HEK293 (cell line): ENCODE measurements at regions not wholly inside any gene's neighbourhood (a gene's known extent, or its start where the extent isn't known, plus 50 kb on each side); places are given as distances from the start of the nearest gene placed in this dataset.

Experiments used
- CTCF ChIA-PET: fragments of 350-600 bp; formaldehyde crosslinking; extraction: SDS; loops from one replicate; lab custom pipeline; 2021; ENCODE audit warnings: antibody characterized with exemption; lab: Yijun Ruan, JAX
- POLR2A ChIA-PET: fragments of 300-600 bp; formaldehyde crosslinking; extraction: SDS; loops from one replicate; lab custom pipeline; 2020; ENCODE audit warnings: antibody characterized with exemption, inconsistent platforms; lab: Yijun Ruan, JAX
- H3K27ac ChIP-seq: fragments of 200-500 bp; sonication (Bioruptor generic); 2 replicates; pipeline ENCODE4 v1.5.1; 2014; ENCODE audit warnings: low read depth, low read length, control low read depth, inconsistent platforms; ENCODE audit errors: extremely low read depth
- H3K36me3 ChIP-seq, 2 experiments: fragments of 200-500 bp in 1 of 2; sonication (Bioruptor generic) in 1 of 2; 1 replicate in 1 of 2; 2 replicates in 1 of 2; pipeline ENCODE4 v1.5.1; 2014 to 2017; ENCODE audit warnings: inconsistent platforms in 2 of 2, low read length in 2 of 2; ENCODE audit not compliant: control insufficient read depth in 2 of 2, insufficient read depth in 1 of 2
- H3K4me1 ChIP-seq: fragments of 200-500 bp; sonication (Bioruptor generic); 2 replicates; pipeline ENCODE4 v1.5.1; 2014; ENCODE audit warnings: mild to moderate bottlenecking, low read length, inconsistent platforms; ENCODE audit not compliant: control insufficient read depth, insufficient read depth
- H3K4me3 ChIP-seq: 2 replicates; pipeline ENCODE4 v1.5.1; 2011; ENCODE audit warnings: low read depth, mild to moderate bottlenecking, control low read depth, low read length, moderate library complexity
- H3K9me3 ChIP-seq: fragments of 200-500 bp; sonication (Bioruptor generic); 2 replicates; pipeline ENCODE4 v1.5.1; 2014; ENCODE audit warnings: low read depth, low read length, inconsistent platforms; ENCODE audit not compliant: control insufficient read depth, insufficient read depth
- GLIS2 ChIP-seq: fragments of 450-650 bp; formaldehyde crosslinking; IDR thresholded peaks from 2 replicates; pipeline ENCODE4 v1.5.1; 2016; ENCODE audit warnings: missing biosample characterization, missing genetic modification characterization
- HOXA7 ChIP-seq: sonication (generic); formaldehyde crosslinking; IDR thresholded peaks from 2 replicates; pipeline ENCODE4 v1.8.1; 2022; ENCODE audit warnings: missing genetic modification reagents, borderline replicate concordance
- HOXC10 ChIP-seq: sonication (generic); formaldehyde crosslinking; IDR thresholded peaks from 2 replicates; pipeline ENCODE4 v1.8.1; 2023; ENCODE audit warnings: mild to moderate bottlenecking, missing genetic modification reagents
- MYNN ChIP-seq: fragments of 450-650 bp; formaldehyde crosslinking; IDR thresholded peaks from 2 replicates; pipeline ENCODE4 v1.5.1; 2016; ENCODE audit warnings: missing biosample characterization, missing genetic modification characterization, borderline replicate concordance
- TRIM28 ChIP-seq: IDR thresholded peaks from 2 replicates; pipeline ENCODE4 v1.6.1; 2011; ENCODE audit warnings: low read length, control low read depth, borderline replicate concordance
- ZBTB1 ChIP-seq: fragments of 450-650 bp; formaldehyde crosslinking; IDR thresholded peaks from 2 replicates; pipeline ENCODE4 v1.5.1; 2016; ENCODE audit warnings: missing biosample characterization, missing genetic modification characterization
- ZBTB10 ChIP-seq: fragments of 450-650 bp; formaldehyde crosslinking; IDR thresholded peaks from 2 replicates; pipeline ENCODE4 v1.5.1; 2016; ENCODE audit warnings: missing biosample characterization, missing genetic modification characterization
- ZBTB44 ChIP-seq: fragments of 450-650 bp; IDR thresholded peaks from 2 replicates; pipeline ENCODE4 v1.5.1; 2018; ENCODE audit warnings: missing biosample characterization, mild to moderate bottlenecking, missing genetic modification characterization
- ZNF10 ChIP-seq: fragments of 450-650 bp; formaldehyde crosslinking; IDR thresholded peaks from 2 replicates; pipeline ENCODE4 v1.5.1; 2017; ENCODE audit warnings: missing biosample characterization, missing genetic modification characterization
- ZNF133 ChIP-seq: fragments of 450-650 bp; formaldehyde crosslinking; IDR thresholded peaks from 2 replicates; pipeline ENCODE4 v1.5.1; 2016; ENCODE audit warnings: missing biosample characterization, missing genetic modification characterization
- ZNF155 ChIP-seq: fragments of 450-650 bp; formaldehyde crosslinking; IDR thresholded peaks from 2 replicates; pipeline ENCODE4 v1.5.1; 2016; ENCODE audit warnings: missing biosample characterization, missing genetic modification characterization
- ZNF548 ChIP-seq: fragments of 450-650 bp; formaldehyde crosslinking; IDR thresholded peaks from 2 replicates; pipeline ENCODE4 v1.5.1; 2016; ENCODE audit warnings: missing biosample characterization, missing genetic modification characterization
- ZNF600 ChIP-seq: fragments of 450-650 bp; formaldehyde crosslinking; IDR thresholded peaks from 2 replicates; pipeline ENCODE4 v1.5.1; 2016; ENCODE audit warnings: missing biosample characterization, missing genetic modification characterization
- ZNF623 ChIP-seq: fragments of 450-650 bp; formaldehyde crosslinking; IDR thresholded peaks from 2 replicates; pipeline ENCODE4 v1.5.1; 2016; ENCODE audit warnings: missing biosample characterization, missing genetic modification characterization
- ZNF792 ChIP-seq: fragments of 450-650 bp; formaldehyde crosslinking; IDR thresholded peaks from 2 replicates; pipeline ENCODE4 v1.5.1; 2016; ENCODE audit warnings: missing biosample characterization, missing genetic modification characterization
- TF ChIP-seq, protein P1 (sequence below): fragments of 450-650 bp; formaldehyde crosslinking; IDR thresholded peaks from 2 replicates; pipeline ENCODE4 v1.5.1; 2016; ENCODE audit warnings: missing biosample characterization, missing genetic modification characterization
- TF ChIP-seq, protein P2 (sequence below): sonication (generic); formaldehyde crosslinking; IDR thresholded peaks from 2 replicates; pipeline ENCODE4 v1.8.1; 2022; ENCODE audit warnings: mild to moderate bottlenecking, moderate library complexity, missing genetic modification reagents
- TF ChIP-seq, protein P3 (sequence below): fragments of 450-650 bp; formaldehyde crosslinking; IDR thresholded peaks from 2 replicates; pipeline ENCODE4 v1.5.1; 2017; ENCODE audit warnings: missing biosample characterization, missing genetic modification characterization
- TF ChIP-seq, protein P4 (sequence below): fragments of 450-650 bp; formaldehyde crosslinking; IDR thresholded peaks from 2 replicates; pipeline ENCODE4 v1.5.1; 2016; ENCODE audit warnings: missing biosample characterization, missing genetic modification characterization, borderline replicate concordance

GRCh38 chr6:164379795-164380194 is 929.6 kb downstream of the C6orf118 start:
- H3K4me3 ChIP-seq, result no peak overlapping the region

GRCh38 chr6:164378330-164378729 is 931.1 kb downstream of the C6orf118 start:
- POLR2A ChIA-PET, result no interaction called here
- H3K9me3 ChIP-seq, result no peaks in the 10 kb centered on the region
- H3K4me1 ChIP-seq, result no peaks in the 10 kb centered on the region
- H3K4me3 ChIP-seq, result no peak overlapping the region
- no peak overlapping the region for H3K27ac ChIP-seq
- CTCF ChIA-PET, result interaction anchor here (0.8 kb wide), 1 partner anchor 582 kb away, joined by 4 read pairs; no protein-coding TSS in a partner anchor
- TF ChIP-seq ZNF10 (tag by site-specific recombination) (no peak), ZNF155 (tag by site-specific recombination) (no peak), ZNF548 (tag by site-specific recombination) (no peak), TRIM28 (no peak), ZNF600 (tag by site-specific recombination) (no peak), MYNN (tag by site-specific recombination) (no peak)
- TF ChIP-seq, protein P1, sequence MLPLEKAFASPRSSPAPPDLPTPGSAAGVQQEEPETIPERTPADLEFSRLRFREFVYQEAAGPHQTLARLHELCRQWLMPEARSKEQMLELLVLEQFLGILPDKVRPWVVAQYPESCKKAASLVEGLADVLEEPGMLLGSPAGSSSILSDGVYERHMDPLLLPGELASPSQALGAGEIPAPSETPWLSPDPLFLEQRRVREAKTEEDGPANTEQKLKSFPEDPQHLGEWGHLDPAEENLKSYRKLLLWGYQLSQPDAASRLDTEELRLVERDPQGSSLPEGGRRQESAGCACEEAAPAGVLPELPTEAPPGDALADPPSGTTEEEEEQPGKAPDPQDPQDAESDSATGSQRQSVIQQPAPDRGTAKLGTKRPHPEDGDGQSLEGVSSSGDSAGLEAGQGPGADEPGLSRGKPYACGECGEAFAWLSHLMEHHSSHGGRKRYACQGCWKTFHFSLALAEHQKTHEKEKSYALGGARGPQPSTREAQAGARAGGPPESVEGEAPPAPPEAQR, result no peak
- TF ChIP-seq, protein P2, sequence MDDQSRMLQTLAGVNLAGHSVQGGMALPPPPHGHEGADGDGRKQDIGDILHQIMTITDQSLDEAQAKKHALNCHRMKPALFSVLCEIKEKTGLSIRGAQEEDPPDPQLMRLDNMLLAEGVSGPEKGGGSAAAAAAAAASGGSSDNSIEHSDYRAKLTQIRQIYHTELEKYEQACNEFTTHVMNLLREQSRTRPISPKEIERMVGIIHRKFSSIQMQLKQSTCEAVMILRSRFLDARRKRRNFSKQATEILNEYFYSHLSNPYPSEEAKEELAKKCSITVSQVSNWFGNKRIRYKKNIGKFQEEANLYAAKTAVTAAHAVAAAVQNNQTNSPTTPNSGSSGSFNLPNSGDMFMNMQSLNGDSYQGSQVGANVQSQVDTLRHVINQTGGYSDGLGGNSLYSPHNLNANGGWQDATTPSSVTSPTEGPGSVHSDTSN, result no peak
- no peaks in the 10 kb centered on the region for H3K36me3 ChIP-seq

More at GRCh38 chr6:164379795-164380194, 929.6 kb downstream of the C6orf118 start:
- Histone ChIP-seq H3K27ac (no peak overlapping the region), H3K4me1 (no peaks in the 10 kb centered on the region), H3K9me3 (no peaks in the 10 kb centered on the region), H3K36me3 (no peaks in the 10 kb centered on the region)
- ChIA-PET CTCF (no interaction called here), POLR2A (no interaction called here)
- TF ChIP-seq ZBTB1 (tag by site-specific recombination), result no peak
- TF ChIP-seq HOXC10 (CRISPR knock-in tag), result no peak
- TF ChIP-seq ZBTB44 (tag by site-specific recombination), result no peak
- TF ChIP-seq, protein P3, sequence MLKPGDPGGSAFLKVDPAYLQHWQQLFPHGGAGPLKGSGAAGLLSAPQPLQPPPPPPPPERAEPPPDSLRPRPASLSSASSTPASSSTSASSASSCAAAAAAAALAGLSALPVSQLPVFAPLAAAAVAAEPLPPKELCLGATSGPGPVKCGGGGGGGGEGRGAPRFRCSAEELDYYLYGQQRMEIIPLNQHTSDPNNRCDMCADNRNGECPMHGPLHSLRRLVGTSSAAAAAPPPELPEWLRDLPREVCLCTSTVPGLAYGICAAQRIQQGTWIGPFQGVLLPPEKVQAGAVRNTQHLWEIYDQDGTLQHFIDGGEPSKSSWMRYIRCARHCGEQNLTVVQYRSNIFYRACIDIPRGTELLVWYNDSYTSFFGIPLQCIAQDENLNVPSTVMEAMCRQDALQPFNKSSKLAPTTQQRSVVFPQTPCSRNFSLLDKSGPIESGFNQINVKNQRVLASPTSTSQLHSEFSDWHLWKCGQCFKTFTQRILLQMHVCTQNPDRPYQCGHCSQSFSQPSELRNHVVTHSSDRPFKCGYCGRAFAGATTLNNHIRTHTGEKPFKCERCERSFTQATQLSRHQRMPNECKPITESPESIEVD (tag by site-specific recombination), result no peak
- no peak for TF ChIP-seq ZNF623

DNA sequence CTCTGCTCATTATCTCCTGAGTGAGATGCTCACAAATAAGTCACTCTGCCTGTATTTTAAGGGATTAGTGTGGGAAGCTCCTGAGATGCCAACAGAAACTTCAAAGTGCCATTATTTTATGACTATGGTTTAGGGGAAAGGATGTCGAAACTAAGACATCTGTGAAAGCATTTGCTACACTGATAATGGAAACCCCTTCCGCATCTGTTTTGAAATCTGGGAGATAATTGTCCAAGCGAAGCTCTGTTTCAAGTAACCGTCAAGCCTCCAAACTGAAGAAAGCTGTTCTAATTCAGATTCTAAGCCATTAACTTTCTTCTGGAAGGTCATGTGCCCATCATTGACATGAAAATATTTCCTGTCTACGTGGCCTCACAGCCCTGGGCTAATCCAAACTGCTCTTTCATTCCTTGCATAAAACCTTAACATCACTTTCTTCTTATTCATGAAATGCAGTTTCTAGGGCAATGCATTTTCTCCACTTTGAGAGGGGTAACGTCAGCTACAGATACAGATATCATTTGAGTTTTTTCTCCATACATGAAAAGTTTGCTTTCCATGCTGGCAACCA is 932.0 kb downstream of the C6orf118 start:
- H3K9me3 ChIP-seq, result no peaks in the 10 kb centered on the region
- CTCF ChIA-PET, result interaction anchor here (0.8 kb wide), 1 partner anchor 583 kb away, joined by 4 read pairs; no protein-coding TSS in a partner anchor
- H3K27ac ChIP-seq, result no peak overlapping the region
- no peak overlapping the region for H3K4me3 ChIP-seq
- no peaks in the 10 kb centered on the region for H3K36me3 ChIP-seq
- POLR2A ChIA-PET, result no interaction called here
- H3K4me1 ChIP-seq, result no peaks in the 10 kb centered on the region
- TF ChIP-seq GLIS2 (tag by site-specific recombination) (no peak), ZNF133 (no peak), ZNF10 (tag by site-specific recombination) (no peak), ZNF600 (tag by site-specific recombination) (no peak), ZBTB1 (tag by site-specific recombination) (no peak), ZBTB10 (no peak), ZNF792 (tag by site-specific recombination) (no peak), TRIM28 (no peak), HOXA7 (no peak)
- TF ChIP-seq, protein P4, sequence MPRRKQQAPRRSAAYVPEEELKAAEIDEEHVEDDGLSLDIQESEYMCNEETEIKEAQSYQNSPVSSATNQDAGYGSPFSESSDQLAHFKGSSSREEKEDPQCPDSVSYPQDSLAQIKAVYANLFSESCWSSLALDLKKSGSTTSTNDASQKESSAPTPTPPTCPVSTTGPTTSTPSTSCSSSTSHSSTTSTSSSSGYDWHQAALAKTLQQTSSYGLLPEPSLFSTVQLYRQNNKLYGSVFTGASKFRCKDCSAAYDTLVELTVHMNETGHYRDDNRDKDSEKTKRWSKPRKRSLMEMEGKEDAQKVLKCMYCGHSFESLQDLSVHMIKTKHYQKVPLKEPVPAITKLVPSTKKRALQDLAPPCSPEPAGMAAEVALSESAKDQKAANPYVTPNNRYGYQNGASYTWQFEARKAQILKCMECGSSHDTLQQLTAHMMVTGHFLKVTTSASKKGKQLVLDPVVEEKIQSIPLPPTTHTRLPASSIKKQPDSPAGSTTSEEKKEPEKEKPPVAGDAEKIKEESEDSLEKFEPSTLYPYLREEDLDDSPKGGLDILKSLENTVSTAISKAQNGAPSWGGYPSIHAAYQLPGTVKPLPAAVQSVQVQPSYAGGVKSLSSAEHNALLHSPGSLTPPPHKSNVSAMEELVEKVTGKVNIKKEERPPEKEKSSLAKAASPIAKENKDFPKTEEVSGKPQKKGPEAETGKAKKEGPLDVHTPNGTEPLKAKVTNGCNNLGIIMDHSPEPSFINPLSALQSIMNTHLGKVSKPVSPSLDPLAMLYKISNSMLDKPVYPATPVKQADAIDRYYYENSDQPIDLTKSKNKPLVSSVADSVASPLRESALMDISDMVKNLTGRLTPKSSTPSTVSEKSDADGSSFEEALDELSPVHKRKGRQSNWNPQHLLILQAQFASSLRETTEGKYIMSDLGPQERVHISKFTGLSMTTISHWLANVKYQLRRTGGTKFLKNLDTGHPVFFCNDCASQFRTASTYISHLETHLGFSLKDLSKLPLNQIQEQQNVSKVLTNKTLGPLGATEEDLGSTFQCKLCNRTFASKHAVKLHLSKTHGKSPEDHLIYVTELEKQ (tag by site-specific recombination), result no peak
